H1 (cell line): ENCODE measurements at regions not wholly inside any gene's neighbourhood (a gene's known extent, or its start where the extent isn't known, plus 50 kb on each side); places are given as distances from the start of the nearest gene placed in this dataset.

Source experiments
- CTCF ChIA-PET: fragments of 300-600 bp; sonication (Branson Sonifier 250); formaldehyde crosslinking; loops from one replicate; lab custom pipeline; 2021; ENCODE audit not compliant: partially characterized antibody; lab: Charles Lee
- POLR2A ChIA-PET: fragments of 300-600 bp; sonication (Branson Sonifier 250); formaldehyde crosslinking; loops from one replicate; lab custom pipeline; 2021; ENCODE audit warnings: inconsistent platforms; ENCODE audit not compliant: partially characterized antibody; lab: Charles Lee
- DNase-seq, 2 experiments: peaks; one replicate each; pipeline versions ENCODE4 v3.0.0 to v3.0.0-alpha.2; 2010 to 2022; ENCODE audit warnings: low spot score in 2 of 2, low read depth in 1 of 2, mixed read lengths in 1 of 2
- FAIRE-seq: peaks from 2 replicates; lab custom pipeline; 2011; peaks lifted over from hg19 to GRCh38; lab: Jason Lieb, UNC
- H2AFZ ChIP-seq: 2 replicates; pipeline ENCODE4 v1.8.1; 2012; ENCODE audit warnings: low read length, inconsistent platforms
- H2AK5ac ChIP-seq: 2 replicates; pipeline ENCODE4 v1.6.1; 2013; ENCODE audit warnings: low read depth, low read length
- H2BK120ac ChIP-seq: replicated peaks from 2 replicates; pipeline ENCODE3; 2013; ENCODE audit warnings: low read depth, low read length, inconsistent platforms
- H2BK12ac ChIP-seq: 2 replicates; pipeline ENCODE4 v1.6.1; 2013; ENCODE audit warnings: low read depth, low read length
- H2BK15ac ChIP-seq: 2 replicates; pipeline ENCODE4 v1.6.1; 2013; ENCODE audit warnings: low read length
- H2BK20ac ChIP-seq: 2 replicates; pipeline ENCODE4 v1.6.1; 2013; ENCODE audit warnings: low read length
- H2BK5ac ChIP-seq: 2 replicates; pipeline ENCODE4 v1.6.1; 2013; ENCODE audit warnings: low read depth, low read length
- H3K14ac ChIP-seq: 2 replicates; pipeline ENCODE4 v1.6.1; 2013; ENCODE audit warnings: inconsistent platforms; ENCODE audit not compliant: insufficient read length
- H3K18ac ChIP-seq: 2 replicates; pipeline ENCODE4 v1.6.1; 2013; ENCODE audit warnings: low read length; ENCODE audit errors: extremely low read depth
- H3K23ac ChIP-seq: 2 replicates; pipeline ENCODE4 v1.6.1; 2013; ENCODE audit warnings: inconsistent platforms; ENCODE audit not compliant: insufficient read length
- H3K23me2 ChIP-seq: 2 replicates; pipeline ENCODE4 v1.6.1; 2013; ENCODE audit warnings: low read depth, low read length
- H3K27ac ChIP-seq: 2 replicates; pipeline ENCODE4 v1.6.1; 2011; ENCODE audit warnings: low read depth, low read length, inconsistent platforms
- H3K27me3 ChIP-seq, 4 experiments: replicated peaks in 1 of 4; 1 replicate in 1 of 4; 2 replicates in 3 of 4; pipeline versions ENCODE4 v1.6.1 to v1.8.1; 2011 to 2013; ENCODE audit warnings: low read length in 3 of 4, mild to moderate bottlenecking in 3 of 4, inconsistent platforms in 2 of 4, mixed read lengths in 2 of 4, moderate library complexity in 1 of 4; ENCODE audit not compliant: control insufficient read depth in 3 of 4, insufficient read depth in 3 of 4; ENCODE audit errors: extremely low read depth in 1 of 4
- H3K36me3 ChIP-seq, 4 experiments: 2 replicates each; pipeline versions ENCODE4 v1.6.1 to v1.8.1; 2011 to 2013; ENCODE audit warnings: mild to moderate bottlenecking in 4 of 4, low read length in 3 of 4, moderate library complexity in 2 of 4, control low read depth in 1 of 4, inconsistent platforms in 1 of 4; ENCODE audit not compliant: insufficient read depth in 4 of 4, control insufficient read depth in 2 of 4
- H3K4ac ChIP-seq: replicated peaks from 2 replicates; pipeline ENCODE3; 2013; ENCODE audit warnings: low read length, low read depth, mixed read lengths, inconsistent platforms; ENCODE audit not compliant: insufficient read length
- H3K4me1 ChIP-seq, 4 experiments: replicated peaks in 1 of 4; 1 replicate in 1 of 4; 2 replicates in 3 of 4; pipeline versions ENCODE4 v1.6.1 to v1.8.1; 2011 to 2013; ENCODE audit warnings: low read length in 3 of 4, inconsistent platforms in 2 of 4, mixed read lengths in 1 of 4; ENCODE audit not compliant: insufficient read depth in 4 of 4, control insufficient read depth in 3 of 4
- H3K4me2 ChIP-seq, 2 experiments: 2 replicates each; pipeline versions ENCODE4 v1.6.1 to v1.8.1; 2011 to 2013; ENCODE audit warnings: low read depth in 2 of 2, low read length in 2 of 2, control low read depth in 1 of 2, inconsistent platforms in 1 of 2, mild to moderate bottlenecking in 1 of 2; ENCODE audit not compliant: insufficient read depth in 1 of 2
- H3K4me3 ChIP-seq, 4 experiments: fragments of 200-600, 300-600 bp in 1 of 4; sonication (generic), shearing (Covaris generic), sonication (Bioruptor Twin) in 1 of 4; 2 replicates each; pipeline versions ENCODE4 v1.5.1 to v1.8.1; 2011 to 2016; ENCODE audit warnings: low read length in 4 of 4, low read depth in 3 of 4, control low read depth in 2 of 4, inconsistent platforms in 2 of 4, mild to moderate bottlenecking in 2 of 4, mixed read lengths in 1 of 4, moderate library complexity in 1 of 4; ENCODE audit not compliant: insufficient read depth in 2 of 4; ENCODE audit errors: extremely low read depth in 1 of 4
- H3K56ac ChIP-seq: replicated peaks from 2 replicates; pipeline ENCODE3; 2013; ENCODE audit warnings: low read depth, mild to moderate bottlenecking, mixed read lengths, low read length, inconsistent platforms; ENCODE audit not compliant: insufficient read length
- H3K79me1 ChIP-seq: 2 replicates; pipeline ENCODE4 v1.6.1; 2013; ENCODE audit warnings: low read depth, low read length, control low read depth
- H3K79me2 ChIP-seq, 2 experiments: 2 replicates each; pipeline versions ENCODE4 v1.6.1 to v1.8.1; 2012 to 2013; ENCODE audit warnings: low read length in 2 of 2, mild to moderate bottlenecking in 2 of 2, inconsistent platforms in 1 of 2; ENCODE audit not compliant: insufficient read depth in 2 of 2, control insufficient read depth in 1 of 2
- H3K9ac ChIP-seq, 4 experiments: replicated peaks in 1 of 4; 1 replicate in 1 of 4; 2 replicates in 3 of 4; pipeline versions ENCODE4 v1.6.1 to v1.8.1; 2011 to 2013; ENCODE audit warnings: low read depth in 3 of 4, low read length in 3 of 4, control low read depth in 2 of 4, mild to moderate bottlenecking in 2 of 4, moderate library complexity in 2 of 4, inconsistent platforms in 1 of 4; ENCODE audit errors: extremely low read depth in 1 of 4
- H3K9me3 ChIP-seq, 2 experiments: 2 replicates each; pipeline versions ENCODE4 v1.6.1 to v1.8.1; 2012 to 2013; ENCODE audit warnings: mild to moderate bottlenecking in 2 of 2, moderate library complexity in 2 of 2, control low read depth in 1 of 2, inconsistent platforms in 1 of 2, low read depth in 1 of 2, low read length in 1 of 2, mixed read lengths in 1 of 2; ENCODE audit not compliant: insufficient read depth in 2 of 2
- H4K20me1 ChIP-seq, 2 experiments: replicated peaks in 1 of 2; 2 replicates each; pipeline versions ENCODE3 to v1.8.1; 2011 to 2013; ENCODE audit warnings: inconsistent platforms in 2 of 2, low read length in 2 of 2, mild to moderate bottlenecking in 1 of 2; ENCODE audit not compliant: insufficient read depth in 2 of 2, control insufficient read depth in 1 of 2
- H4K5ac ChIP-seq: 2 replicates; pipeline ENCODE4 v1.6.1; 2013; ENCODE audit warnings: low read length, low read depth, mixed read lengths, inconsistent platforms; ENCODE audit not compliant: insufficient read length
- H4K8ac ChIP-seq: 2 replicates; pipeline ENCODE4 v1.8.0; 2013; ENCODE audit warnings: mild to moderate bottlenecking, moderate library complexity, low read length, inconsistent platforms; ENCODE audit not compliant: insufficient read depth; ENCODE audit errors: extremely low read depth
- H4K91ac ChIP-seq: replicated peaks from 2 replicates; pipeline ENCODE3; 2013; ENCODE audit warnings: low read length, mixed read lengths, inconsistent platforms; ENCODE audit not compliant: insufficient read length
- WGBS, 2 experiments: shearing (Covaris generic) in 1 of 2; methylation state at CpG; one replicate each; pipeline versions ENCODE4 v1.1.6 to v1.1.7; 2013 to 2015; ENCODE audit warnings: low lambda C conversion rate in 2 of 2, mixed read lengths in 2 of 2, inconsistent platforms in 1 of 2, low coverage in 1 of 2, missing lambda C conversion rate in 1 of 2; ENCODE audit not compliant: insufficient replicate concordance in 2 of 2, insufficient coverage in 1 of 2, insufficient read length in 1 of 2; ENCODE audit errors: extremely low coverage in 1 of 2, missing lambda C conversion rate in 1 of 2; 5-methylcytosine and 5-hydroxymethylcytosine counted together

DNA sequence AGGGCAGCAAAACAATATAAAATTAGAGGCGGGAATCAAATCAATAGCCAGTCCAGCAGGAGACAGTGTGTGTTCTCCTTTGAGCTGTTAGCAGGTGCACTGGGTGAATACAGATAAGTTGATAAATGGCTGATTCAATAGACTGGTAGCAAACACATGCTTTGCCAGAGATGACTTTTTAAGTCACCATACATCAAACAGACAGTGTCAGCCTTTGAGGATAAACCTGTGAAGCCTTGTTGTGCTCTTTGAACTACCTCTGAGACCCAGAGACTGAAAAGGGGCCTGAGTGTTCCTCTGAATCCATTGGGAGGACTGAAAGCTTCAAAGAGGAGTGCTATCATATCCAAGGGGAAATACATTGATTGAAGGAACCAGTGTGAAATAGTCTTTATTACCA is 301.9 kb downstream of the RASEF start:
- FAIRE-seq (no peak), DNase-seq (no peak)
- Histone ChIP-seq H4K20me1 (no peaks in the 10 kb centered on the region), H3K27me3 (no peaks in the 10 kb centered on the region), H3K18ac (no peak overlapping the region), H3K27ac (no peak overlapping the region), H4K5ac (no peak overlapping the region), H4K8ac (no peak overlapping the region), H3K23me2 (no peaks in the 10 kb centered on the region), H3K79me1 (no peaks in the 10 kb centered on the region), H3K4ac (no peak overlapping the region), H3K36me3 (peaks cover 0 to 18% (median 0%) of the 10 kb centered on the region in 4 experiments; a peak in 2 of 8 replicates), H2AK5ac (no peak overlapping the region), H2BK120ac (no peak overlapping the region), H3K4me3 (no peak overlapping the region), H3K4me1 (no peaks in the 10 kb centered on the region), H3K9me3 (peaks cover 6 to 8% of the 10 kb centered on the region in 2 experiments; a peak in 3 of 4 replicates), H3K14ac (no peak overlapping the region), H3K4me2 (no peak overlapping the region), H2AFZ (no peak overlapping the region), H2BK20ac (no peak overlapping the region), H2BK12ac (no peak overlapping the region), H2BK5ac (no peak overlapping the region), H4K91ac (no peak overlapping the region), H3K23ac (no peak overlapping the region), H2BK15ac (no peak overlapping the region), H3K79me2 (no peaks in the 10 kb centered on the region), H3K9ac (no peak overlapping the region), H3K56ac (no peak overlapping the region)
- CTCF ChIA-PET: interaction anchor here (1.3 kb wide), 1 partner anchor 13 kb away, joined by 3 read pairs; no protein-coding TSS in a partner anchor
- POLR2A ChIA-PET: interaction anchor here (1.2 kb wide), 1 partner anchor 11 kb away, joined by 3 read pairs; no protein-coding TSS in a partner anchor
- WGBS, 2 experiments: 100% methylated on average over 1 of the region's 1 CpG; no CpG with 5 or more reads in 1 of the 2 experiments
